GM20431 (cell line): ENCODE measurements at regions not wholly inside any gene's neighbourhood (a gene's known extent, or its start where the extent isn't known, plus 50 kb on each side); places are given as distances from the start of the nearest gene placed in this dataset.

Experiments used
- in situ Hi-C: fragments of 300-500 bp; cut with MseI, MboI; formaldehyde crosslinking; loops from one replicate; pipeline ENCODE4 v1.15.0; 2020; ENCODE audit warnings: low sequenced_read_pairs; ENCODE audit not compliant: unreplicated experiment

- in situ Hi-C loops = no loop called here
Measured at GRCh38 chr10:107244122-107244521, 79.6 kb upstream of the SORCS1 start.

GRCh38 chr10:107238275-107238674, 73.8 kb upstream of the SORCS1 start:
- in situ Hi-C loops = no loop called here

- in situ Hi-C loops = no loop called here
Measured at GRCh38 chr10:107232013-107232412, 67.5 kb upstream of the SORCS1 start.

GRCh38 chr10:107230887-107231286, 66.4 kb upstream of the SORCS1 start:
- in situ Hi-C loops = no loop called here

GRCh38 chr10:107215681-107216080, 51.2 kb upstream of the SORCS1 start:
- in situ Hi-C loops = no loop called here
